H9 (cell line): ENCODE measurements at regions not wholly inside any gene's neighbourhood (a gene's known extent, or its start where the extent isn't known, plus 50 kb on each side); places are given as distances from the start of the nearest gene placed in this dataset.

Experiments used
- DNase-seq: peaks from one replicate; pipeline ENCODE4 v3.0.0-alpha.2; 2017
- H2AFZ ChIP-seq: one replicate; pipeline ENCODE4 v1.6.1; 2013; ENCODE audit warnings: mild to moderate bottlenecking, low read length, control low read depth, moderate library complexity
- H2AK5ac ChIP-seq: 2 replicates; pipeline ENCODE4 v1.6.1; 2013; ENCODE audit warnings: low read length, control low read depth, mixed read lengths; ENCODE audit not compliant: insufficient read length
- H2BK120ac ChIP-seq: one replicate; pipeline ENCODE4 v1.6.1; 2013; ENCODE audit warnings: low read depth, mild to moderate bottlenecking, low read length, control low read depth, inconsistent platforms; ENCODE audit not compliant: poor library complexity, severe bottlenecking
- H2BK12ac ChIP-seq: 2 replicates; pipeline ENCODE4 v1.6.1; 2013; ENCODE audit warnings: low read length, control low read depth, mixed read lengths, low read depth; ENCODE audit not compliant: insufficient read length
- H2BK15ac ChIP-seq: 2 replicates; pipeline ENCODE4 v1.6.1; 2013; ENCODE audit warnings: low read depth, low read length, control low read depth
- H2BK20ac ChIP-seq: one replicate; pipeline ENCODE4 v1.6.1; 2013; ENCODE audit warnings: low read depth, mild to moderate bottlenecking, low read length, control low read depth, inconsistent platforms; ENCODE audit not compliant: poor library complexity, severe bottlenecking
- H2BK5ac ChIP-seq: 2 replicates; pipeline ENCODE4 v1.6.1; 2013; ENCODE audit warnings: low read length, control low read depth, mixed read lengths; ENCODE audit not compliant: insufficient read length
- H3K14ac ChIP-seq: 2 replicates; pipeline ENCODE4 v1.6.1; 2013; ENCODE audit warnings: low read length, control low read depth; ENCODE audit not compliant: insufficient read depth
- H3K18ac ChIP-seq: 2 replicates; pipeline ENCODE4 v1.6.1; 2013; ENCODE audit warnings: low read depth, mild to moderate bottlenecking, mixed read lengths, low read length, control low read depth; ENCODE audit not compliant: insufficient read length
- H3K23ac ChIP-seq: 2 replicates; pipeline ENCODE4 v1.6.1; 2013; ENCODE audit warnings: low read length, control low read depth, mixed read lengths, low read depth; ENCODE audit not compliant: insufficient read length
- H3K23me2 ChIP-seq: 2 replicates; pipeline ENCODE4 v1.6.1; 2013; ENCODE audit warnings: low read depth, mild to moderate bottlenecking, mixed read lengths, low read length, control low read depth; ENCODE audit not compliant: insufficient read length, poor library complexity, severe bottlenecking
- H3K27ac ChIP-seq: 2 replicates; pipeline ENCODE4 v1.5.1; 2013; ENCODE audit warnings: low read length, control low read depth, mixed read lengths, low read depth; ENCODE audit not compliant: insufficient read length
- H3K27me3 ChIP-seq: 2 replicates; pipeline ENCODE4 v1.6.1; 2013; ENCODE audit warnings: low read length, control low read depth, inconsistent platforms; ENCODE audit not compliant: insufficient read depth
- H3K4ac ChIP-seq: 2 replicates; pipeline ENCODE4 v1.6.1; 2013; ENCODE audit warnings: low read depth, mild to moderate bottlenecking, control low read depth, inconsistent platforms, low read length, moderate library complexity
- H3K4me1 ChIP-seq: 2 replicates; pipeline ENCODE4 v1.6.1; 2013; ENCODE audit warnings: low read length, control low read depth, inconsistent platforms; ENCODE audit not compliant: insufficient read depth
- H3K4me2 ChIP-seq: 2 replicates; pipeline ENCODE4 v1.6.1; 2013; ENCODE audit warnings: low read length, control low read depth, mixed read lengths; ENCODE audit not compliant: insufficient read length, insufficient read depth
- H3K56ac ChIP-seq: 2 replicates; pipeline ENCODE4 v1.6.1; 2013; ENCODE audit warnings: low read depth, mild to moderate bottlenecking, mixed read lengths, low read length, control low read depth; ENCODE audit not compliant: insufficient read length
- H3K79me1 ChIP-seq: 2 replicates; pipeline ENCODE4 v1.6.1; 2013; ENCODE audit warnings: low read depth, mild to moderate bottlenecking, moderate library complexity, low read length, control low read depth, inconsistent platforms; ENCODE audit not compliant: insufficient read depth, poor library complexity, severe bottlenecking
- H3K79me2 ChIP-seq: 2 replicates; pipeline ENCODE4 v1.6.1; 2013; ENCODE audit warnings: low read length, control low read depth, inconsistent platforms; ENCODE audit not compliant: insufficient read depth
- H3K9ac ChIP-seq: 2 replicates; pipeline ENCODE4 v1.6.1; 2013; ENCODE audit warnings: low read length, control low read depth, mixed read lengths; ENCODE audit not compliant: insufficient read length; ENCODE audit errors: extremely low read depth
- H3K9me3 ChIP-seq: one replicate; pipeline ENCODE4 v1.6.1; 2013; ENCODE audit warnings: low read depth, low read length, inconsistent platforms; ENCODE audit not compliant: control insufficient read depth
- H3T11ph ChIP-seq: one replicate; pipeline ENCODE4 v1.6.1; 2013; ENCODE audit warnings: mild to moderate bottlenecking, low read length, control low read depth, inconsistent platforms
- H4K20me1 ChIP-seq: one replicate; pipeline ENCODE4 v1.6.1; 2013; ENCODE audit not compliant: control insufficient read depth, insufficient read length, insufficient read depth
- H4K5ac ChIP-seq: 2 replicates; pipeline ENCODE4 v1.6.1; 2013; ENCODE audit warnings: low read depth, mild to moderate bottlenecking, mixed read lengths, low read length, control low read depth; ENCODE audit not compliant: insufficient read length
- H4K8ac ChIP-seq: replicated peaks from 2 replicates; pipeline ENCODE4 v1.6.1; 2013; ENCODE audit warnings: low read length, control low read depth, mixed read lengths, low read depth; ENCODE audit not compliant: insufficient read length
- H4K91ac ChIP-seq: 2 replicates; pipeline ENCODE4 v1.6.1; 2013; ENCODE audit warnings: low read depth, mild to moderate bottlenecking, moderate library complexity, mixed read lengths, low read length, control low read depth; ENCODE audit not compliant: insufficient read length
- H3K27ac Mint-ChIP-seq, 3 experiments: 2 replicates in 2 of 3; 3 replicates in 1 of 3; pipeline ENCODE4 v1.8.0; 2020 to 2021; ENCODE audit warnings: mixed read lengths in 3 of 3, mild to moderate bottlenecking in 1 of 3, moderate library complexity in 1 of 3
- H3K27me3 Mint-ChIP-seq: 2 replicates; pipeline ENCODE4 v1.8.0; 2021; ENCODE audit warnings: low read depth, mild to moderate bottlenecking, moderate library complexity, mixed read lengths
- H3K36me3 Mint-ChIP-seq, 3 experiments: 2 replicates in 2 of 3; 3 replicates in 1 of 3; pipeline ENCODE4 v1.8.0; 2020 to 2021; ENCODE audit warnings: low read depth in 3 of 3, mixed read lengths in 3 of 3; ENCODE audit not compliant: insufficient read depth in 1 of 3
- H3K4me1 Mint-ChIP-seq, 2 experiments: 2 replicates each; pipeline ENCODE4 v1.8.0; 2020; ENCODE audit warnings: mixed read lengths in 2 of 2
- H3K4me3 Mint-ChIP-seq, 2 experiments: 2 replicates in 1 of 2; 3 replicates in 1 of 2; pipeline ENCODE4 v1.8.0; 2020 to 2021; ENCODE audit warnings: mild to moderate bottlenecking in 2 of 2, mixed read lengths in 2 of 2, moderate library complexity in 1 of 2
- H3K9me3 Mint-ChIP-seq, 2 experiments: 2 replicates in 1 of 2; 3 replicates in 1 of 2; pipeline ENCODE4 v1.8.0; 2020; ENCODE audit warnings: mild to moderate bottlenecking in 2 of 2, mixed read lengths in 2 of 2, moderate library complexity in 1 of 2
- WGBS: extraction: QIAGEN DNeasy Blood & Tissue Kit; methylation state at CpG from one replicate; pipeline ENCODE4 v1.1.7; 2013; ENCODE audit warnings: missing lambda C conversion rate, low lambda C conversion rate, mixed read lengths; ENCODE audit not compliant: insufficient read length; ENCODE audit errors: extremely low coverage; 5-methylcytosine and 5-hydroxymethylcytosine counted together
- TF ChIP-seq, protein P1 (sequence below): fragments of 200-600 bp; sonication (generic); conservative IDR thresholded peaks from 3 replicates; pipeline ENCODE4 v1.8.0; 2021; ENCODE audit warnings: antibody characterized with exemption, mild to moderate bottlenecking

DNA sequence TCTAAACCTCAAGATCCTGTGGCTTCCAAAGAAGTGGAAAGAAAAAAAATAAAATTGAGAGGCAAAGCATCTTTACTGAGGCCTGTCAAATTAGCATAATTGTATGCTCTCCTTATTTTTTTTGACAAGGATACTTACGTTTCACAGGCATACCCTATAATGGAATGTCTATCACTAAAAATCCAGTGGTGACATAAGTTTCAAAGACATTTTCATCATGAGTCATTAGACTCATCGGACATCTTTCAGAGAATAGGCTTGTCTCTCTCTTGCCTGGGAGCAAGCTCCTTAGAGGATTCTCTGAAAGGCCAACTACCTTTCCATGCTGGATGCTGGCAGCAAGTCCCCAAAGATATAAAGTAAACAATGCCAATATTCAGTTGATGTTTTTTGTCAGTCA lies 380.7 kb upstream of the STEAP1 start:
- Histone ChIP-seq H3K9ac (no peak overlapping the region), H3T11ph (no peak overlapping the region), H4K5ac (no peak overlapping the region), H2BK12ac (no peak overlapping the region), H3K4me2 (no peak overlapping the region), H2BK120ac (no peak overlapping the region), H3K23ac (no peak overlapping the region), H2BK15ac (no peak overlapping the region), H2BK5ac (no peak overlapping the region), H4K20me1 (no peaks in the 10 kb centered on the region), H3K27me3 (no peaks in the 10 kb centered on the region), H3K79me1 (no peaks in the 10 kb centered on the region), H2AFZ (no peak overlapping the region), H3K4me1 (no peaks in the 10 kb centered on the region), H3K23me2 (no peaks in the 10 kb centered on the region), H3K9me3 (no peaks in the 10 kb centered on the region), H2BK20ac (no peak overlapping the region), H3K56ac (no peak overlapping the region), H3K27ac (no peak overlapping the region), H3K4ac (no peak overlapping the region), H2AK5ac (no peak overlapping the region), H4K8ac (no peak overlapping the region), H4K91ac (no peak overlapping the region), H3K79me2 (no peaks in the 10 kb centered on the region), H3K14ac (no peak overlapping the region), H3K18ac (no peak overlapping the region)
- Mint-ChIP-seq H3K9me3 (no peaks in the 10 kb centered on the region), H3K4me3 (no peak overlapping the region), H3K4me1 (no peaks in the 10 kb centered on the region), H3K36me3 (no peaks in the 10 kb centered on the region), H3K27me3 (no peaks in the 10 kb centered on the region), H3K27ac (no peak overlapping the region; a peak in 1 of 7 replicates)
- DNase-seq = no peak
- no CpG with 5 or more reads among the region's 2 CpGs for WGBS
- TF ChIP-seq, protein P1, sequence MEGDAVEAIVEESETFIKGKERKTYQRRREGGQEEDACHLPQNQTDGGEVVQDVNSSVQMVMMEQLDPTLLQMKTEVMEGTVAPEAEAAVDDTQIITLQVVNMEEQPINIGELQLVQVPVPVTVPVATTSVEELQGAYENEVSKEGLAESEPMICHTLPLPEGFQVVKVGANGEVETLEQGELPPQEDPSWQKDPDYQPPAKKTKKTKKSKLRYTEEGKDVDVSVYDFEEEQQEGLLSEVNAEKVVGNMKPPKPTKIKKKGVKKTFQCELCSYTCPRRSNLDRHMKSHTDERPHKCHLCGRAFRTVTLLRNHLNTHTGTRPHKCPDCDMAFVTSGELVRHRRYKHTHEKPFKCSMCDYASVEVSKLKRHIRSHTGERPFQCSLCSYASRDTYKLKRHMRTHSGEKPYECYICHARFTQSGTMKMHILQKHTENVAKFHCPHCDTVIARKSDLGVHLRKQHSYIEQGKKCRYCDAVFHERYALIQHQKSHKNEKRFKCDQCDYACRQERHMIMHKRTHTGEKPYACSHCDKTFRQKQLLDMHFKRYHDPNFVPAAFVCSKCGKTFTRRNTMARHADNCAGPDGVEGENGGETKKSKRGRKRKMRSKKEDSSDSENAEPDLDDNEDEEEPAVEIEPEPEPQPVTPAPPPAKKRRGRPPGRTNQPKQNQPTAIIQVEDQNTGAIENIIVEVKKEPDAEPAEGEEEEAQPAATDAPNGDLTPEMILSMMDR = no peak
